Fibroblast of the aortic adventitia (primary cell): ENCODE measurements at regions not wholly inside any gene's neighbourhood (a gene's known extent, or its start where the extent isn't known, plus 50 kb on each side); places are given as distances from the start of the nearest gene placed in this dataset.
"Not testable (repeated sequence)": the region's sequence is repeated elsewhere in the genome, so short reads cannot be mapped to it uniquely, and the experiment has no call there.

Experiments
- DNase-seq: peaks from one replicate; pipeline ENCODE4 v3.0.0-alpha.2; 2010; ENCODE audit warnings: low read depth
- H3K4me3 ChIP-seq: 2 replicates; pipeline ENCODE4 v1.5.1; 2011; ENCODE audit warnings: low read depth, mild to moderate bottlenecking, control low read depth, low read length, moderate library complexity
- TF ChIP-seq, protein P1 (sequence below): IDR thresholded peaks from 2 replicates; pipeline ENCODE4 v1.5.1; 2011; ENCODE audit warnings: mild to moderate bottlenecking, low read length, control low read depth, inconsistent platforms; ENCODE audit not compliant: insufficient read depth

DNA sequence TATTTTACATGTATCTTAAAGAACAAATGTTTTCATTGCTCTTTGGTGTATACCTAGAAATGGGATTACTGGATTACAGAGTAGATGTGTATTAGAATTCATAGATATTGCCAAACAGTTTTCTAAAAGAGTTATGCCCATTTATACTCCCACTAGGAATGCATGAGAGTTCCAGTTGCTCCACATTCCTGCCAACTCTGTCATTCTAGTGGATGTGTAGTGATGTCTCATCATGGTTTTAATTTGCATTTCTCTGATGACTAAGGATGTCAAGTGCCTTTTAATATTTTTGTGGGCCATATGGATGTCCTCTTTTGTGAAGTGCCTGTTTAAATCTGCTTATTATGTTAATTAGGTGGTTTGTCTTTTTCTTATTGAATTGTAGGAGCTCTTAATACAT is 65.6 kb upstream of the BMP2K start:
- TF ChIP-seq, protein P1, sequence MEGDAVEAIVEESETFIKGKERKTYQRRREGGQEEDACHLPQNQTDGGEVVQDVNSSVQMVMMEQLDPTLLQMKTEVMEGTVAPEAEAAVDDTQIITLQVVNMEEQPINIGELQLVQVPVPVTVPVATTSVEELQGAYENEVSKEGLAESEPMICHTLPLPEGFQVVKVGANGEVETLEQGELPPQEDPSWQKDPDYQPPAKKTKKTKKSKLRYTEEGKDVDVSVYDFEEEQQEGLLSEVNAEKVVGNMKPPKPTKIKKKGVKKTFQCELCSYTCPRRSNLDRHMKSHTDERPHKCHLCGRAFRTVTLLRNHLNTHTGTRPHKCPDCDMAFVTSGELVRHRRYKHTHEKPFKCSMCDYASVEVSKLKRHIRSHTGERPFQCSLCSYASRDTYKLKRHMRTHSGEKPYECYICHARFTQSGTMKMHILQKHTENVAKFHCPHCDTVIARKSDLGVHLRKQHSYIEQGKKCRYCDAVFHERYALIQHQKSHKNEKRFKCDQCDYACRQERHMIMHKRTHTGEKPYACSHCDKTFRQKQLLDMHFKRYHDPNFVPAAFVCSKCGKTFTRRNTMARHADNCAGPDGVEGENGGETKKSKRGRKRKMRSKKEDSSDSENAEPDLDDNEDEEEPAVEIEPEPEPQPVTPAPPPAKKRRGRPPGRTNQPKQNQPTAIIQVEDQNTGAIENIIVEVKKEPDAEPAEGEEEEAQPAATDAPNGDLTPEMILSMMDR = no peak
- no peak overlapping the region for H3K4me3 ChIP-seq
- DNase-seq = peak; percentile 12

DNA sequence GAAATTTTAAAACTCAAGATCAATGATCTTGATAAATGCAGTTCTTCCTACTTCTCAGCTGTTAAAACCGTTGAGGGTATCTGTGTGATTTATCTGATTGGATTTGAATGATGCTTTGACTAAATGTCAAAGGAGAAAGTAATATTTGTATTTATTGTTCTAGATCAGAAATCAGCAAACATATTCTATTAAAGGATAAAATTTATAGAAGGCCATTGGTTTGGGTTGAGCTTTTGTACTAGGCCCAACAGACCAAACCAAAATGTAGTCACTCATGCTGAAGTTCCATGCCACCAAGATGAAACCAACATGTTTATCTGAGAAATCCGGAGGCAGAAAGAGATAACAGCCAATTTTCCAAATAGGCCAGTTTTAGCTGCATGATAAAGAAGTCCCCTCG is 64.5 kb upstream of the BMP2K start:
- TF ChIP-seq, protein P1 = no peak
- no peak for DNase-seq
- H3K4me3 ChIP-seq = no peak overlapping the region

DNA sequence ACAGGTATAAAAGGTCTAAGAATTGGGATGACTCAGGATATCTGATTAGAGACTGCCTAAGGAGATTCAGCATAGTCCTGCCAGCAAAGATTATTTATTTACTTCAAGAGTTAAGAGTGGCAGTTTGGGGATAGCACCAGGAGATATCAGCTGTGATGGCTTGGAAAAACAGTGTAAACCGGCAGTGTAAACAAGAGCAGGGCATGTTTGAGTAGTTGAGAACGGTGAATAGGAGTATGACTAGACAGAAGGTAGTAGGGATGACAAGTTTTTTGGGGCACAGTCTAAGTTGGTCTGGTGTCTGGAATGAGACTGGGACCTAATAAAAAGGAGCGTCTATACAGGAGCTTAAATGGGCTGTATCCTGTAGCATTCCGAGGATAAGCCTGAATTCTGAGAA is 61.6 kb upstream of the BMP2K start:
- not testable (repeated sequence) for H3K4me3 ChIP-seq, DNase-seq

DNA sequence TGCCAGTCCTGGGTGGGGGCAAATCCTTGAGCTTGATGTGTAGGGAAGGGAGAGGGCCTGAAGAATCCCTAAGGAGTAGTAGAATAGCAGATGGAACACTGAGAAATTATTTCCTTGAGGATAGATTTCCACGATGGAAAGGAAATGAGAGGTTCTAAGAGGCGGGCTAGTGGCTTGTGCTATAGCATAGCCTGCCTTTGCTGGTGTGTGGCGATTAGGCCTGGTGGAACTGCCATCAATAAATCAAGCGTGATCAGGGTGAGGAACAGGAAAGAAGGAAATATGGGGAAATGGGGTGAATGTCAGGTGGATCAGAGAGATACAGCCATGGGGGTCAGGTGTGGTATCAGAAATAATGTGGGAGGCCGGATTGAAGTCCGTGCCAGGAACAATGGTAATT is 60.8 kb upstream of the BMP2K start:
- not testable (repeated sequence) for DNase-seq

DNA sequence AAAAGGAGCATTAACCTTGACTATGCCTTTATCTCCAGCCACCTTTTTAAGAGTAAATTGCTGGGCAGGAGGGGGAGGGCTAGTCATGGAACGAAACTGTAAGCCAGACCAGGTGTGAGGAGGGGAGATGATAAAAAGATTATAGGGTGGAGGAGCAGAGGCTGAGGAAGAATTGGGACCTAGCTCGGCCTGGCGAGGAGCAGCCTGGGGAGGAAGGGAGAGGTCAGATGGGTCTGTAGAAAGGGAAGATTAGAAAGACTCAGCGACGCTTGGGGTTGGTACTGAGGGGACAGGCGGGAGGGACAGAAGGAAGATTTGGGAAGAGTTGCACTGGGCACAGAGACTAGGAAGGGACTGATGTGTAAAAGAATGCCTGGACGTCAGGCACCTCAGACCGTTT is 58.4 kb upstream of the BMP2K start:
- not testable (repeated sequence) for H3K4me3 ChIP-seq, DNase-seq

More for the DNA sequence above, 60.8 kb upstream of the BMP2K start:
- H3K4me3 ChIP-seq = not testable (repeated sequence)

DNA sequence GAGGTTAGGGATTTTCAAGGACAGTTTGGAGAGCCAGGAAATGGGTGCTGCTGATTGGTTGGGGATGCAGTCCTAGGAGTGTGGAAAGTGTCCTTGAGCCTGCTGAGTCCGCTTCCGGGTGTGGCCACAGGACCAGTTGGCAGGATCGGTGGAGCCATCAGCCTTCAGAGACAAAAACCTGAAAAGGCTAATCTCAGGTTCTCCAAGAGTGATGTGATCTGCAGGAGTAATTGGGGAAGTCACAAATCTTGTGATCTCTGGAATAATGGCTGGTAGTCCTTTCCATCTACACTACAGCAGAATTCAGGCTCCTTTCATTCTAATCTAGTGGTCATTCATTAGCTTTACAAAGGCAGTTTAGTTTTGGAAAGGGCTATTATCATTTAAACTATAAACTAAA is 55.9 kb upstream of the BMP2K start:
- H3K4me3 ChIP-seq = no peak overlapping the region
- TF ChIP-seq, protein P1 = no peak
- DNase-seq = no peak

DNA sequence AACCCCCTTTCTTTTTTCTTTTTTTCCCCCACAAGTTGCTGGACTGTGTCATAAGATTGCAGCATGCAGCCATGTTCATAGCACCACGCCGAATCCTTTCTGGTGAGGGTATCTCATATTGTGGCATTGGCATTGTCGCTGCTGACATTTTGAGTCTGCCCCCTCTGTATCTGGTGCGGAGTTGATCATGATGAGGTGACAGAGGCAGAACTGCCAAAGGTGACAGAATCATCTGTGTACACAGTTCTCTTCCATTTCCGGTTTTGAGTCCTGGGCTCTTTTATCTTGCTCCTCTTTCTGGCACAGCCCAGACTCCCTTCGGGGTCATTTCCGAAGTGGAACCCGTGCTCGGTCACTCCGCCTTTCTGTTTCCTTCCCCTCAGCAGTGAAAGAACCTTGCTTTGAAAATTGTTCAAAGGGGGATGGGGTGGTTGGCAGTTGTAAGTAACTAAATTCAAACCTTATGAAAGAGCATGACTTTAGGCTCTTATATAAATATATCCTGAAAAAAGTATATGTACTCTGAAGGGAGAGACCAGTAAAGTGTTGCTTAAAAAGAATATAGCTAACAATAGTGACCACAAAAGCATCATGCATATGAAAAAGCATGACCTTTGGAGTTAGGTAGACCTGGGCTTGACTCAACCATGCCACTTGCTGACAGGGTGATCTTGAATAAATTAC is 55.0 kb upstream of the BMP2K start:
- H3K4me3 ChIP-seq = no peak overlapping the region
- TF ChIP-seq, protein P1 = no peak
- DNase-seq = no peak

DNA sequence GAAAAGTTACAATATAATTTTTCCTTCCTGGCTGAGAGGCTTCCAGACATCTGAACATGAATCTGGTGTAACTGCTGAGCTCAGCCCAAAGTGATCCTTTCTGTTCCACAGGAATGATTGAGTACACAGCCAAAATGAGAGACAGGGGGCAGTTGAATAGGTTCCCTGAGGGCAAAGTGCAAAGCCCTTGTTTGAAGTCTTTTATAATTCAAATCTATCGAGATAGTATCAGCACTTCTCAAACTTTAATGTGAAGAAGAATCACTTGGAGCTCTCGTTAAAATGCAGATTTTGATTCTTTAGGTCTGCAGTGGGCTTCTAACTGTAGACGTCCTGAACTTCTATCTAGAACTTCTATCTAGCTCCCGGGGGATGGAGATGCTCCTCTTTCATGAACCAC is 54.4 kb upstream of the BMP2K start:
- TF ChIP-seq, protein P1 = no peak
- H3K4me3 ChIP-seq = no peak overlapping the region

More for the DNA sequence above, 54.4 kb upstream of the BMP2K start:
- no peak for DNase-seq
